ENCODE measurements at regions not wholly inside any gene's neighbourhood (a gene's known extent, or its start where the extent isn't known, plus 50 kb on each side); places are given as distances from the start of the nearest gene placed in this dataset.

DNA sequence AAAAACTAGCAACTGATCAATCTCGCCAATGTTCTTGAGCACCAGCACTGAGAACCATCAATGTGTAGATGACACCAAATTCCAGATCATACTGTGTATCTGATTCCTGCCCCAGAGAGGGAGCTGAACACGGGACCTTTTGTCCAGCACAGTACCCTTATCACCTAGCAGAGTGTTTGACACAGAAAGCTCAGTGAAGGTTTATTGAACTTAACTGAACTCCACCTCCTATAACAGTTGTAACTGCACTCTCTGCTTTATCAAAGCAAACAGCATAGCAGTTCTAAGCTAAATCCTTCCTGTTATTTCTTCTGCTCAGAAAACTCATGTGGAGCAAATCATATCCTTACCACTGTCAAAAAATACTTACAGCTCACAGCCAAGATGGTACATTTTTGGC, 183.4 kb upstream of the SLCO3A1 start:
- no peak for DNase-seq (ENCODE audit: low read depth)

DNA sequence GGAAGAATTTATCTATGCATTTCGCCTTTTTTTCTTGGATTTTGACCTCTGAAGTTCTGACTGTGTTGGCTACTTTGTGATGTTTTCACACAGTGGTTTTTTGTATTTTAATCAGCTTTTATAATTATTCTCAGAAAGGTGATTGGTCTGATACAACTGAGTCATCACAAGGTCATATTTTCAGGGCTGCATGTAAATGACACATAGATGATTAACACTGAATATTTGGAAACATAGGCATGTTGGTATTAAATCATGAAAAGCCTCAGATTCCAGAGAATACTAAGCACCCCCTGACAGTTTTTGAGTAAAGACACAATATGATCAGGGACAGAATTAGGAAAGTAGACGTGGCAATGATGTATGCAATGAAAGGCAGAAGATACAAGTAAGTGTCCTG, 175.5 kb upstream of the SLCO3A1 start:
- no peak for DNase-seq (ENCODE audit: low read depth)

DNA sequence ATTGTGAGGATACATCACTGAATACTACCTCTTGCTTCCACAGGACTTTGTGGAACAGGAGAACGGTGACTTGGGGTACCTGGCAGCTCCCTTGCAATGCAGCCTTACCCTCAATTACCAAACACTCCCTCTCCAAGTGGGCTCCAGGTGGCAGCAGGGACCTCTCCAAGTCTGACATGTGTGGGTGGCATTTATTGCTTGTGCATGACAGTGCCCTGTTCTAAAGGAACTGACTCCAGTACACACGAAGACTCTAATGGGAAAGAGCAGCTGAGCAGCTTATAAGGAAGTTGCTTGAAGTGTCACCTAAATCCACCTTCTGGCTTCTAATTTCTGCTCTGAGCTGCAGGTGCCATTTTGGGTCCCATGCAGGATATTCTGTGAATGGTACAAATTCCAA, 174.1 kb upstream of the SLCO3A1 start:
- no peak for DNase-seq (ENCODE audit: low read depth)

DNA sequence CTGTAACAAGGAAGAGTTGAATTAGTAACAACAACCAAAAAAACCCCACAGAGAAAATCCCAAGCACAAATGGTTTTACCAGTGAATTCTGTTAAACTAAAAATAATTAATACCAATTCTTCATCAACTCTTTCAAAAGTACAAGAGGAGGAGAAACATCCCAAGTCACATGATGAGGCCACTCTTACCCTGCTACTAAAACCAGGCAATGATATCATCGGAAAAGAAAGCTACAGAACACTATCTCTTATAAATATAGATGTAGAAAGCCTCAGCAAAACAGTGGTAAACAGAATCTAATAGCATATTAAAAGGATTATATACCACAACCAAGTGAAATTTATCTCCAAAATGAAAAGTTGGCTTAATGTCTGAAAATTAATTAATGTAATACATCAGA, 168.1 kb upstream of the SLCO3A1 start:
- no peak for DNase-seq (ENCODE audit: low read depth)

DNA sequence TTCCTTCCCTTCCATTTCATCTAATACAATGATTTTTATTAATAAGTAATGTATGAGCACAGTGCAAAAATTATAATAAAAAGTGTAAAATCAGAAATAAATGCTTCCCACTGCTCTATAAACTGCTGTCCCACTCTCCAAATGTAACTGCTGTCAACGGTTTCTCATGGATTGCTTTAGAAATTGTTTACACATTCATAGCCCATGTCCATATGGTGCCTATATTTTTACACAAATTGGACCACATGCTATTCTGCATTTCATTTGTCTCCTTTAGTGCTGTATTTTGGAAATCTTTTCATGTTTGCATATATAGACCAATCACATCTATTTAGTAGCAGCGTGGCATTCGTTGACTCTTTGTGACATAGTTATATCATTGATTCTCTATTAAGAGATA, 164.7 kb upstream of the SLCO3A1 start:
- DNase-seq (ENCODE audit: low read depth): no peak

DNA sequence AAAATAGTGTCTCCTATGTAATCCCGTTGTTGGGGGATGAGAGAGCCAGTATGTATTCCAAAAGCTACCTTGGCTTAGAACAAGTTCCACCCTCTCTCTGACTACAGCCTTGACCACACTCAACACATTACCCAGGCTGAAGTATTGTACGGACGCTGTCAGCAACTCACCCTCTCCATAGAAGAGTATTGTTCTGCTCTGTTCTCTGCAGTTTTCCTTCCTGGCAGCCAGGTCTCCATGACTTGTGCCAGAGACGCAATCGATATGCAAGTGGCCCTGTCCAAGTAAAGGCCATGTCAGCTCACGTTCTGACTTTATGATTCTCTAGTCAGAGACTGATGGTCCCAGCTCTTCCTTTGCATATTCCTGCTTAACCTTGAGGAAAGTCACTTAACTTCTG, 164.1 kb upstream of the SLCO3A1 start:
- DNase-seq (ENCODE audit: low read depth): no peak

DNA sequence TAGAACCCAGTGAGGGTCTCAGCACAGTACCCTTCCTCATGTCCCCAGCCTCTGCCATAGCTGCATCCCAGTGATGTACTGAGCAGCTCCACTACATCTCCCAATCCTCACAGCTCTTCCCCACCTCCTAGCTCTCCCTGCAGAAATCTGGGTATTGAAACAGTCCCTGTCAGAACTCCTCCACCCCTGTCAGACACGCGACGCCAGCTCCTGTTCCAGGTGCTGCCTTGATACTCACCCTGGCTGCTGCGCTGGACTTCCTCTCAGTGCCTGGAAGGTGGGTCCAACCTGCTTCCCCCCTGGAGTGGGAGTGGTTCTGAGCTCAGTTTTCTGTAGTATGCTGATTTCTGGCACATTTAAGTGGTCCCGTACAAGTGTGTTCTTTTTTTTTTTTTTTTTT, 160.9 kb upstream of the SLCO3A1 start:
- DNase-seq (ENCODE audit: low read depth): no peak

GRCh38 chr15:91694131-91694830, 159.2 kb upstream of the SLCO3A1 start:
- no peak for DNase-seq (ENCODE audit: low read depth)

GRCh38 chr15:91694831-91695210, 158.7 kb upstream of the SLCO3A1 start:
- DNase-seq (ENCODE audit: low read depth): no peak

DNA sequence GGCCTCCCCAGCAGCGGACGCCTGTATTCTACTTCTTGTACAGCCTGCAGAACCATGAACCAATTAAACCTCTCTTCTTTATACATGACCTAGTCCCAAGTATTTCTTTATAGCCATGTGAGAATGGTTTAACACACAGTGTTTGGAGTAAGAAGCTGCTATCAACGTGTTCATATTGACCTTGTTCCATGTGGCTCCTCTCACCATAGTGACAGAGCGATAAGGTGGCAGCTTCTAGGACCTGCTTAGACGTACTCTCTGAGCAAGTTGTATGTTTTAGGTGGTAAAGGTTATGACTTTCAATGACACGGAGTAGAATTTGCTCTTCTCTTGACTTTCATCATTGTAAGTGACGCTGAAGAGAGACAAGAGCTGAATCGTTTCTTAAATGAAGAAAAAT, 157.7 kb upstream of the SLCO3A1 start:
- no peak for DNase-seq (ENCODE audit: low read depth)

DNA sequence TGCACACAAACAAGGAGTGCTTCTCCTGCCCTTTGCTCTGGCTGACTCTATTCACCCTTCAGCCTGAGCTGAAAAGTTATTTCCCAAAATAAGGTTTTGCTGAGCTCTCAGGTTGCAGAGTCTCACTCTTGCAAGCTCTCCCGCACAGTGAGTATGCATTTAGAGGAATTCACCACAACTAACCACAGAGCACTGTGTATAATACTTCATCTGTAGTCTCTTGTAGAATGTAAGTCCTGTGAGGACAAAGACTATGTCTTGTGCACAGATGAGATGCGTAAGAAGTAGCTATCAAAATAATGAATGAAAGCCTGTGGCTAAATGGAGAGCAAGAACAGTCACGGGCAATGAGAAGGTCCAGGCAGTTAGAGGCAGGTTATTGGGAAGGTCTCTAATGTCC, 156.5 kb upstream of the SLCO3A1 start:
- DNase-seq (ENCODE audit: low read depth): no peak

DNA sequence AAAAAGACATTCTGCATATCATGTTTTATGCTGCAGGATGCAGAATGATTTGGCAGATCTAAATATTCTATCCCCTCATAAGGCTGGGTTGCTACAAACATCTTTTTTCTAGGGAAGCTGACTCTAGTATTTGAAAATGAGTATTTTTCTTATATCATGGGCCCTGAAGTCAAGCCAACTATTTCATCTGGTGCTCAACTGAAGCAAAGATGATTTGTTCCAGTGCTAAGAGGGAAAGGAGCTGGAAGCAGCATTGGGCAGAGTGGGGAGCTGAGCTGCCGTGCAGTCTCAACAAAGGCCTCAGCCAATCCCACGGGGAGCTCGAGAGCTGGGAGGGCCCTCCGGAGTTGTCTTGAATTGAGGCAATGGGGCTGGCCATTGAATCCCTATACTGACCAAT, 155.3 kb upstream of the SLCO3A1 start:
- DNase-seq (ENCODE audit: low read depth): no peak

DNA sequence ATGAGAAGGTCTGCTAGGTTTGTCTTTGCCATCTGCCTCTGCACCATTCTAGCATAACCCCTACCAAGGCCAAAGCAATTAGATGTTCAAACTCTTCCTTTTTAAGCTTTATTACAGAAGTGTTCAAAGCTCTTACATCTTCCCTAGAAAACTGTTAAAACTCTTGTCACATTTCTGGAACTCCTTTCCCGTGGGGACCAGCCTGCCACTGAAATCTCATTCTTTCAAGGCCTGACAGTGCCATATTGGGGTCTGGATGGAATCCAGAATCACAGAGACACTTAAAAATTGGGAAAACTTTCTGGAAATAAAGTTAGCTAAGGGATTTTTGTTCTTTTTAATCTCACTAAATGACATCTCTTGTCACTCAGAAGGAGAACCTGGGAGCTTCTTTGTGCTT, 153.8 kb upstream of the SLCO3A1 start:
- DNase-seq (ENCODE audit: low read depth): no peak

DNA sequence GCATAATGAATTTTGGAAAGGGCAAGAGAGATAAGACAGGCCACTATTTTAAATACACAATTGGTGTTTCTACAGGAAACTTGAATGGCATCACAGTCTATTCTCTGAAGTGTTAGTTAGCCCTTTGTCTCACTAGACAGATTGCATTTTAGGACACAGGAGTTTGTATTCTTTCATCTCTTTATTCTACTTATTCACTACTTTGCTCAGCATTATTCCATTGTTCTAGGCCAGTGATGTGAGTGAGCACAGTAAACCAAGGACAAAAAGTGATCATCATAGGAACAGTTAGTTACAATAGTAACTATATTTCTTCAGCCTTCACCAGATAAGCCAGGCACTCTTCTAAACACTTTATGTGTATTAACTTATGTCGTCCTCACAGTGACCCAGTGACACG, 150.2 kb upstream of the SLCO3A1 start:
- DNase-seq (ENCODE audit: low read depth): no peak

DNA sequence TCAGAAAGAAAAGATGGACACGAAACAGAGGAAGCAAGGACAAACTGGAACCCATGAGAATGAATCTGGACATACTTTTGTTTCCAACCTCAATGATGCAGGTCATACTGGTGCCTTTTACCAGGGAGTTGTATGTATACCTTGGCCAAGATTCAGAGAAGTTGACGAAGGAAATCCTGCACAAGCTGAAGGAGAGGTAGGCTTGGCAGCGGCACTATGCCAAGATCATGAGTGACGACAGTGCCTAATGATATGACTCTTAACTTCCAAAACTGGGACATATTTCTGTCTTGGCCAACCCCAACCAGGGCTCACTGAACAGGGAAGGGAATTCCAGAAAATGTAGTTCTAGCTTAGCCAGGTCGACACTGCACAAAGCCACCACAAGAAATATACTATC, 149.2 kb upstream of the SLCO3A1 start:
- no peak for DNase-seq (ENCODE audit: low read depth)

DNA sequence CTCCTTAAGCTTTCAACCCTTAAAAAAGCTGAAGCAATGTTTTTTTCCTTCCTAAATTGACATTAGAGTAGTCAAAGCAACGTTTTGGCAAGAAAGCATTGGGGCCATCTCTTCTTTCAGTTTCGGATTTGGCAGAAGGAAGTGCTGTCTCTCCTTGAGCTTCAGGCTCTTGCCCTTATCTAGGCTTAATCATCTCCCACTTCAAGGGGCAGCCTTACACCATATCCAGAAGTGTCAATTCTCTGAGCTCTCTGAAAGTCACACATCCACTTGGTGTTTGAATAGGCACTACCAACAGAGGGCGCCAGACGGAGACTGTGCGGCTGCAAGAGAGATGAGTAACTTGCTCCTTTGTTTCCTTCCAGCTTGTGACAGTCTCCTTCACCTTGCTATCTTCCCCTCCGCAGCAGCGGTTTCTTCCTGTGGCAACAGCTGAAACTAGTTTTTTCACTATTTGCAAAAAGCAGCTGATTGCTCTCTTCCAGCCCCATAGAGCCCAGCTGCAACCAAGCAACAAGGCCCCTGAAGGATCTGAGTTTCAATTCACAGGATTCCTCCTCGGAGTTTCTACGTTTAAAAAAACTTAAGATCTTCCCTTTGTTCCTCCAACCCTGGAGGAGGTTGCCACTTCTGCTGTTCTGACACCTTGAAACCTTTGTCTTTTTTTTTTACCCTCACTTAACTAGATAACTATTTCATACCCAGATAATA, 147.0 kb upstream of the SLCO3A1 start:
- DNase-seq (ENCODE audit: low read depth): peak; percentile 84

DNA sequence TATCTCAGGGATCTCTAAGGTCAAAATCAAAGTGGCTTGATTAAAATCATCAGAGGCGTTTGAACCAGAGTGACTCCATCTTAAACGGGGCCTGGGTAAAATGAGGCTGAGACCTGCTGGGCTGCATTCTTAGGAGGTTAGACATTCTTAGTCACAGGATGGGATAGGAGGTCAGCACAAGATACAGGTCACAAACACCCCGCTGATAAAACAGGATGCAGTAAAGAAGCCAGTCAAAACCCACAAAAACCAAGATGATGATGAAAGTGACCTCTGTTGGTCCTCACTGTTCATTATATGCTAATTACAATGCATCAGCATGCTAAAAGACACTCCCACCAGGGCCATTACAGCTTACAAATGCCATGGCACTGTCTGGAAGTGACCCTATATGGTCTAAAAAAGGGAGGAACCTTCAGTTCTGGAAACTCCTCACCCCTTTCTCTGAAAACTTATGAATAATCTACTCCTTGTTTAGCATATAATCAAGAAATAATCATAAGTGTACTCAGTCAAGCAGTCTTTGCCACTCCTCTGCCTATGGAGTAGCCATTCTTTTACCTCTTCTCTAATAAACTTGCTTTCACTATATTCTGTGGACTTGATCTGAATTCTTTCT, 143.3 kb upstream of the SLCO3A1 start:
- DNase-seq (ENCODE audit: low read depth): no peak

- DNase-seq (ENCODE audit: low read depth): no peak
Measured at GRCh38 chr15:91711384-91712033, 142.0 kb upstream of the SLCO3A1 start.

DNA sequence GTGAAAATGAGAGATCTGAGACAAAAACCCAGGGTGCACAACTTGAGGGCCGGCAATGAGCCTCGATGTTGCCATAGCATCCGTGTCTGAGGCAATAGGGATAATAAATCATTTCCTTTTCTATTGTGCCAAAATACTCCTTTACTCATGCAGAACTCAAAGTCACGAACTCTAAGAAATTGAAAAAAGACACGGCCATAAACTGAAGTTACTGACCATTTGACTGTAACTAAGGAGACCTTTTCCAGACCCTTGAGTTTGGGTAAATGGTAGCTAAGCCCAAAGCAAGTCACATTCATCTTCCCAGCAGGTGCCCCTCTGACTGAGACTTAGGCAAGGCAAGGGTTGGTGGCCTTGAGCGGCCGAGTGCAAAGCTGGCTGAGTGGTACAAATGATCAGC, 141.2 kb upstream of the SLCO3A1 start:
- no peak for DNase-seq (ENCODE audit: low read depth)

DNA sequence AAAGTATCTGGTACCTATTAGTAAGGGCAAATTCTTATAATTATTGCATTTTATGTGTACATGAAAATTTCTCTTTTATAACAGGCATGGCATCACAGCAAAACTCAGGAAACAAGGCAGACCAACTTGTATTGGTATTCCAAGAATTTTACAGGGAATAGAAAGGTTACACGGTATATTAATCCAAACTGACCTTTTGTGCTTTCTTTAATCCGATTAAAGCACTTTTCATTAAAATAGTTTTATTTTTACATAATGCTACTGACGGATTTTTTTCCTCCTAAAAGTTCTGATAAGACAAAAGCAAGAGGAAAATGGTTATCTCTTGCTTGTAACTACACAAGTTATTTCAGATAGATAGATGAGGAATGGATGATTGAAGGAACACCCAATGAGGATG, 137.0 kb upstream of the SLCO3A1 start:
- no peak for DNase-seq (ENCODE audit: low read depth)

DNA sequence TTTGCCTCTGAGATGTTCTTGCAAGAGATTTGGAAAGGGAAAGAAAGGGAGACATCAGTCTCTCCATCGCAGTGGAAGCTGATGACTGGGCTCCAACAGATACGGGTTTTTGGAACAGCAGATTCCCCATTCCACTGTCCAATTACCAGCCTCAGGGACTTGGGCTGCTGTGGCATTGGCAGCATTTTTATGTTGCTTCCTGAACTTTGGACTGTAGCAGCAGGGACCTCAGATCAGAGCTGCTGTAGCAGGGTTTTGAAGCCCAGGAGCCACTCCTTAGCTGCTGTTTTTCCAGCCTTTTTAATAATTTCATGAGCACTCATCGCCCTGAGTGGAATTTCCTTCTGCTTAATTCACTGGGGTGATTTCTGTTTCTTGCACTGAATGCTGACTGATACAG, 135.7 kb upstream of the SLCO3A1 start:
- no peak for DNase-seq (ENCODE audit: low read depth)

DNA sequence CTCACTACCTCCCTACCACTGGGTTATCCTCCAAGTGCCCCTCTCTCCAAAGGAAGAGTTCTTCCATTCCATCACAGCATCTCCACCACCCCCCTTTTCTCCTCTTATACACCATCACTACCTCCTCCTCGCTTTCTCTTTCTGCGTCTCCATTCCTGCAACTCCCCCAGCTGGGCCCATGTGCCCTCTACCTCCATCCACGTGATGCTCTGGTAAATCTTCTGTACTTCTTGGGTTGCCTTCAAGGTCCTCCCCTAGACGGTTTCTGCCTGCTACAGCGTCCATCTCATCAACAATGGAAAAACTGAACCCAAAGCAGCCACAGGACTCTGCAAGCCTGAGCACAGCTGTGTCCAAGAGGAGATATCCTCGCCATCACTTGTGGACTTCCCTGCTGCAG, 129.5 kb upstream of the SLCO3A1 start:
- no peak for DNase-seq (ENCODE audit: low read depth)

- no peak for DNase-seq (ENCODE audit: low read depth)
Measured at GRCh38 chr15:91733661-91734060, 119.8 kb upstream of the SLCO3A1 start.

Data from stimulated activated CD4-positive, alpha-beta T cell treated with anti-CD3 and anti-CD28 coated beads, Interleukin-2, amount 100 ng/mL, for 4 hours (primary cell).